ENCODE measurements at regions not wholly inside any gene's neighbourhood (a gene's known extent, or its start where the extent isn't known, plus 50 kb on each side); places are given as distances from the start of the nearest gene placed in this dataset.

- Mint-ChIP-seq H3K4me3 (no peak overlapping the region), H3K36me3 (ENCODE audit: low read depth) (no peaks in the 10 kb centered on the region), H3K27ac (no peak overlapping the region), H3K9me3 (no peaks in the 10 kb centered on the region), H3K27me3 (ENCODE audit: low read depth) (peaks cover 15% of the 10 kb centered on the region), H3K4me1 (ENCODE audit: low read depth) (peaks cover 2% of the 10 kb centered on the region)
These were observed 81.9 kb upstream of the PTPN1 start for GRCh38 chr20:50428097-50428828.

GRCh38 chr20:50429412-50429811 lies 80.8 kb upstream of the PTPN1 start:
- Mint-ChIP-seq H3K4me1 (ENCODE audit: low read depth) (peaks cover 2% of the 10 kb centered on the region), H3K4me3 (no peak overlapping the region), H3K27me3 (ENCODE audit: low read depth) (peaks cover 12% of the 10 kb centered on the region), H3K36me3 (ENCODE audit: low read depth) (no peaks in the 10 kb centered on the region), H3K9me3 (no peaks in the 10 kb centered on the region), H3K27ac (no peak overlapping the region)

- H3K27me3 Mint-ChIP-seq (ENCODE audit: low read depth): peaks cover 10% of the 10 kb centered on the region
- no peak overlapping the region for H3K4me3 Mint-ChIP-seq
- H3K4me1 Mint-ChIP-seq (ENCODE audit: low read depth): peaks cover 3% of the 10 kb centered on the region
- H3K9me3 Mint-ChIP-seq: no peaks in the 10 kb centered on the region
- no peaks in the 10 kb centered on the region for H3K36me3 Mint-ChIP-seq (ENCODE audit: low read depth)
- H3K27ac Mint-ChIP-seq: no peak overlapping the region
These were observed 79.1 kb upstream of the PTPN1 start for GRCh38 chr20:50431066-50431450.

- H3K4me3 Mint-ChIP-seq: no peak overlapping the region
- H3K27ac Mint-ChIP-seq: no peak overlapping the region
- no peaks in the 10 kb centered on the region for H3K9me3 Mint-ChIP-seq
- no peaks in the 10 kb centered on the region for H3K36me3 Mint-ChIP-seq (ENCODE audit: low read depth)
- peaks cover 1% of the 10 kb centered on the region for H3K4me1 Mint-ChIP-seq (ENCODE audit: low read depth)
- no peaks in the 10 kb centered on the region for H3K27me3 Mint-ChIP-seq (ENCODE audit: low read depth)
These were observed 77.0 kb upstream of the PTPN1 start for GRCh38 chr20:50433001-50433761.

- H3K9me3 Mint-ChIP-seq: no peaks in the 10 kb centered on the region
- H3K27ac Mint-ChIP-seq: no peak overlapping the region
- H3K4me1 Mint-ChIP-seq (ENCODE audit: low read depth): peaks cover 1% of the 10 kb centered on the region
These were observed 75.9 kb upstream of the PTPN1 start for GRCh38 chr20:50434321-50434652.

GRCh38 chr20:50434653-50435396 lies 75.4 kb upstream of the PTPN1 start:
- no peak overlapping the region for H3K27ac Mint-ChIP-seq
- no peaks in the 10 kb centered on the region for H3K27me3 Mint-ChIP-seq (ENCODE audit: low read depth)
- H3K9me3 Mint-ChIP-seq: no peaks in the 10 kb centered on the region
- peaks cover 3% of the 10 kb centered on the region for H3K4me1 Mint-ChIP-seq (ENCODE audit: low read depth)
- no peak overlapping the region for H3K4me3 Mint-ChIP-seq
- no peaks in the 10 kb centered on the region for H3K36me3 Mint-ChIP-seq (ENCODE audit: low read depth)

More at GRCh38 chr20:50434321-50434652, 75.9 kb upstream of the PTPN1 start:
- no peaks in the 10 kb centered on the region for H3K27me3 Mint-ChIP-seq (ENCODE audit: low read depth)
- H3K36me3 Mint-ChIP-seq (ENCODE audit: low read depth): no peaks in the 10 kb centered on the region
- no peak overlapping the region for H3K4me3 Mint-ChIP-seq

- H3K27me3 Mint-ChIP-seq (ENCODE audit: low read depth): no peaks in the 10 kb centered on the region
- no peaks in the 10 kb centered on the region for H3K36me3 Mint-ChIP-seq (ENCODE audit: low read depth)
- no peak overlapping the region for H3K27ac Mint-ChIP-seq
- H3K9me3 Mint-ChIP-seq: no peaks in the 10 kb centered on the region
- peaks cover 10% of the 10 kb centered on the region for H3K4me1 Mint-ChIP-seq (ENCODE audit: low read depth)
- H3K4me3 Mint-ChIP-seq: no peak overlapping the region
These were observed 74.7 kb upstream of the PTPN1 start for GRCh38 chr20:50435397-50436051.

GRCh38 chr20:50436052-50436656 lies 74.0 kb upstream of the PTPN1 start:
- H3K9me3 Mint-ChIP-seq: no peaks in the 10 kb centered on the region
- peaks cover 16% of the 10 kb centered on the region for H3K4me1 Mint-ChIP-seq (ENCODE audit: low read depth)
- H3K27me3 Mint-ChIP-seq (ENCODE audit: low read depth): no peaks in the 10 kb centered on the region
- H3K27ac Mint-ChIP-seq: no peak overlapping the region
- no peak overlapping the region for H3K4me3 Mint-ChIP-seq
- no peaks in the 10 kb centered on the region for H3K36me3 Mint-ChIP-seq (ENCODE audit: low read depth)

- no peaks in the 10 kb centered on the region for H3K9me3 Mint-ChIP-seq
- peaks cover 18% of the 10 kb centered on the region for H3K4me1 Mint-ChIP-seq (ENCODE audit: low read depth)
- no peak overlapping the region for H3K27ac Mint-ChIP-seq
- H3K27me3 Mint-ChIP-seq (ENCODE audit: low read depth): no peaks in the 10 kb centered on the region
- no peak overlapping the region for H3K4me3 Mint-ChIP-seq
- no peaks in the 10 kb centered on the region for H3K36me3 Mint-ChIP-seq (ENCODE audit: low read depth)
These were observed 73.5 kb upstream of the PTPN1 start for GRCh38 chr20:50436696-50437095.

- Mint-ChIP-seq H3K9me3 (no peaks in the 10 kb centered on the region), H3K36me3 (ENCODE audit: low read depth) (no peaks in the 10 kb centered on the region), H3K27ac (no peak overlapping the region), H3K27me3 (ENCODE audit: low read depth) (no peaks in the 10 kb centered on the region), H3K4me1 (ENCODE audit: low read depth) (peaks cover 18% of the 10 kb centered on the region), H3K4me3 (no peak overlapping the region)
These were observed 71.2 kb upstream of the PTPN1 start for GRCh38 chr20:50438986-50439407.

GRCh38 chr20:50439539-50440453 lies 70.4 kb upstream of the PTPN1 start:
- no peaks in the 10 kb centered on the region for H3K27me3 Mint-ChIP-seq (ENCODE audit: low read depth)
- H3K36me3 Mint-ChIP-seq (ENCODE audit: low read depth): no peaks in the 10 kb centered on the region
- H3K9me3 Mint-ChIP-seq: no peaks in the 10 kb centered on the region
- H3K27ac Mint-ChIP-seq: peak overlapping the region; percentile 18
- no peak overlapping the region for H3K4me3 Mint-ChIP-seq
- peaks cover 17% of the 10 kb centered on the region for H3K4me1 Mint-ChIP-seq (ENCODE audit: low read depth)

GRCh38 chr20:50442512-50442911 lies 67.7 kb upstream of the PTPN1 start:
- H3K27ac Mint-ChIP-seq: no peak overlapping the region
- H3K4me1 Mint-ChIP-seq (ENCODE audit: low read depth): peaks cover 20% of the 10 kb centered on the region
- no peaks in the 10 kb centered on the region for H3K36me3 Mint-ChIP-seq (ENCODE audit: low read depth)
- no peaks in the 10 kb centered on the region for H3K9me3 Mint-ChIP-seq
- H3K27me3 Mint-ChIP-seq (ENCODE audit: low read depth): no peaks in the 10 kb centered on the region
- no peak overlapping the region for H3K4me3 Mint-ChIP-seq

GRCh38 chr20:50445354-50446151 lies 64.6 kb upstream of the PTPN1 start:
- Mint-ChIP-seq H3K27me3 (ENCODE audit: low read depth) (no peaks in the 10 kb centered on the region), H3K9me3 (no peaks in the 10 kb centered on the region), H3K27ac (no peak overlapping the region), H3K4me1 (ENCODE audit: low read depth) (peaks cover 11% of the 10 kb centered on the region), H3K4me3 (no peak overlapping the region), H3K36me3 (ENCODE audit: low read depth) (no peaks in the 10 kb centered on the region)
